ENCODE measurements at regions not wholly inside any gene's neighbourhood (a gene's known extent, or its start where the extent isn't known, plus 50 kb on each side); places are given as distances from the start of the nearest gene placed in this dataset.

- DNase-seq (ENCODE audit: low read depth): no peak
- H3K36me3 ChIP-seq (ENCODE audit: control insufficient read depth, insufficient read depth, low read length): no peaks in the 10 kb centered on the region
- TF ChIP-seq, protein P1, sequence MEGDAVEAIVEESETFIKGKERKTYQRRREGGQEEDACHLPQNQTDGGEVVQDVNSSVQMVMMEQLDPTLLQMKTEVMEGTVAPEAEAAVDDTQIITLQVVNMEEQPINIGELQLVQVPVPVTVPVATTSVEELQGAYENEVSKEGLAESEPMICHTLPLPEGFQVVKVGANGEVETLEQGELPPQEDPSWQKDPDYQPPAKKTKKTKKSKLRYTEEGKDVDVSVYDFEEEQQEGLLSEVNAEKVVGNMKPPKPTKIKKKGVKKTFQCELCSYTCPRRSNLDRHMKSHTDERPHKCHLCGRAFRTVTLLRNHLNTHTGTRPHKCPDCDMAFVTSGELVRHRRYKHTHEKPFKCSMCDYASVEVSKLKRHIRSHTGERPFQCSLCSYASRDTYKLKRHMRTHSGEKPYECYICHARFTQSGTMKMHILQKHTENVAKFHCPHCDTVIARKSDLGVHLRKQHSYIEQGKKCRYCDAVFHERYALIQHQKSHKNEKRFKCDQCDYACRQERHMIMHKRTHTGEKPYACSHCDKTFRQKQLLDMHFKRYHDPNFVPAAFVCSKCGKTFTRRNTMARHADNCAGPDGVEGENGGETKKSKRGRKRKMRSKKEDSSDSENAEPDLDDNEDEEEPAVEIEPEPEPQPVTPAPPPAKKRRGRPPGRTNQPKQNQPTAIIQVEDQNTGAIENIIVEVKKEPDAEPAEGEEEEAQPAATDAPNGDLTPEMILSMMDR (IDR thresholded peaks at IDR 0.05; ENCODE audit: insufficient read depth, low read length, poor library complexity, severe bottlenecking): no peak
- H3K27me3 ChIP-seq (ENCODE audit: control insufficient read depth, insufficient read depth, low read length): no peaks in the 10 kb centered on the region
- no peak overlapping the region for H3K4me3 ChIP-seq (ENCODE audit: low read depth, low read length)
Measured at GRCh38 chr5:39482098-39482497, 57.3 kb upstream of the DAB2 start.

- DNase-seq (ENCODE audit: low read depth): no peak
- no peaks in the 10 kb centered on the region for H3K27me3 ChIP-seq (ENCODE audit: control insufficient read depth, insufficient read depth, low read length)
- no peaks in the 10 kb centered on the region for H3K36me3 ChIP-seq (ENCODE audit: control insufficient read depth, insufficient read depth, low read length)
- no peak overlapping the region for H3K4me3 ChIP-seq (ENCODE audit: low read depth, low read length)
- TF ChIP-seq, protein P1 (IDR thresholded peaks at IDR 0.05; ENCODE audit: insufficient read depth, low read length, poor library complexity, severe bottlenecking): no peak
Measured at GRCh38 chr5:39479537-39479936, 54.8 kb upstream of the DAB2 start.

DNA sequence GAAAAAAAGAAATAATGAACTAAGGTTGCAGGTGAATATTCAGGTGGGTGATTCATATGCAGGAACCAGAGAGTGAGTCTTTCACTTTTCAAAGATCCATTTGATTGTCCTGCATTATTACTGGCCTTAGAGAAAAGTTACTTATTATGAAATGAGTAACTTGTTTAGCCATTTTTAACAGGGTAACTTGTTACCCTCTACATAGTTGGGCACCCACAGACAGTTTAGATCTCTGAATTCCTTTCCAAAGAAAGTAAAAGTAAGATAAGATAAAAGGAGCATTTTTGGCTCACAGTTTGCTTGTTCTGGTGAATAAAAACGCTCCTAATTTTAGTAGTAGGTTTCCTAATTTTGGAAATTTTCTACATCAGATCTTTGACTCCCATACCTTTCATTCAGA, 54.1 kb upstream of the DAB2 start:
- Histone ChIP-seq H3K36me3 (ENCODE audit: control insufficient read depth, insufficient read depth, low read length) (no peaks in the 10 kb centered on the region), H3K27me3 (ENCODE audit: control insufficient read depth, insufficient read depth, low read length) (no peaks in the 10 kb centered on the region), H3K4me3 (ENCODE audit: low read depth, low read length) (no peak overlapping the region)
- TF ChIP-seq, protein P1 (IDR thresholded peaks at IDR 0.05; ENCODE audit: insufficient read depth, low read length, poor library complexity, severe bottlenecking): no peak
- DNase-seq (ENCODE audit: low read depth): no peak

DNA sequence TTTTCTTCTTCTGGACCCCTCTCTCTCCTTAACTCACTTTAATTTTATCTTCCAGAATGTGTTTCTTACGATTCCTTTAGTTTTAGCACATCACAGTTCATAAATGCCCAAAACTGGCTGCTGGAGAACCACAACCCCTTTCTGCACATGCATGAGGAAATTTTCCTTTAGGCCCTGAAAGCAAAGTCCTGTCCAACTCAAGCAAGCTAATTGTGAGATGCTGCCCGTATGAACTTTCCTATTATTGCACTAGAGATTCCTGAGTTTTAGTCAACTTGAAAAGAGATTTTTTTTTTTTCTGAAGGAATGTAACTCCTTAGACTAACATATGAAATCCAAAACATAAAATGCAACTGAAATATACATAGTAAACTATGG, 52.1 kb upstream of the DAB2 start:
- Histone ChIP-seq H3K36me3 (ENCODE audit: control insufficient read depth, insufficient read depth, low read length) (no peaks in the 10 kb centered on the region), H3K4me3 (ENCODE audit: low read depth, low read length) (no peak overlapping the region), H3K27me3 (ENCODE audit: control insufficient read depth, insufficient read depth, low read length) (no peaks in the 10 kb centered on the region)
- TF ChIP-seq, protein P1 (IDR thresholded peaks at IDR 0.05; ENCODE audit: insufficient read depth, low read length, poor library complexity, severe bottlenecking): no peak
- no peak for DNase-seq (ENCODE audit: low read depth)

DNA sequence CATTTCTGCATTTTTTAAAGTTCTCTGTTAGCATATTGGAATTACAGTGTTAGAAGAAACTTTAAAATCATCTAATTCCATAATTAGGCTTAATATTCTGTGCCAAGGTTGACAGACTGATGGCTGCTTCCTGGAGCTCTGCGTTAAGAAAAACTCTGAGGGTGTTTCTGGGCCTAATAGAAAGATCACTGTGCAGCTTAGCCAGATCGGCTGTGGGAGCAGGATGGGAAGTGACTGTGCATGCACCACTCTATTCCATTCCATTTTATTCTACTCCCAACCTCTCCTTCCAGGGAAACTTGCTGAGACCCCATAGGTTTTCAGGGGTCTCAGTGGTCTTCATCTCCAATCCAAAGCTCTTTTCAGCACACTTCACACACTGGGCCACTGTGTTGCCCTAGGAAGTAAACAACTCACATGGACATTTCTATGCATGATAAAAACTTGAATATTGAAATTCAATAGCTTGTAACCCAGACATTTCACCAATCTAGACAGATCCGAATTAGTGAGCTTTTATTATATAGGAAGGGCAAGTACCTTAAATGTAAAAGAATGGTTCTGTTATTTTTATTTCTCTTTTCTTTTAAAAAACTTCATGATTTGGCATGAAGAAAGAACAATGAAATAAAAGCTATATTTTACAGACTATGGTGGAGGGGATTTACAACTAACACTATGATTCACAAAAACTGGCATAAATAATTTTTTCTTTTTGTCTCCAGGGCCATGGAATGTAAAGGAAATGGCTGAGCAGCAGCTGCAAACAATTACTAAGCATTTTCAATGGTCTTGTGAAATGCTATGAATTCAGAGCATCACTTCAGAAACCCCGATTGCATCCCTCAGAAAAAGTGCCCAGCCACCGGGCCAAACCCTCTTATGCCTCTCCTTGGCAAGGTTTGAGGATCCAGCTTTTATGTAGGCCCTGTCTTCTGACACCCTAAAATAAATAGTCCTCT, 51.4 kb upstream of the DAB2 start:
- TF ChIP-seq, protein P1 (IDR thresholded peaks at IDR 0.05; ENCODE audit: insufficient read depth, low read length, poor library complexity, severe bottlenecking): no peak
- no peak overlapping the region for H3K4me3 ChIP-seq (ENCODE audit: low read depth, low read length)
- DNase-seq (ENCODE audit: low read depth): no peak
- H3K27me3 ChIP-seq (ENCODE audit: control insufficient read depth, insufficient read depth, low read length): no peaks in the 10 kb centered on the region
- H3K36me3 ChIP-seq (ENCODE audit: control insufficient read depth, insufficient read depth, low read length): no peaks in the 10 kb centered on the region

Measured in kidney epithelial cell (primary cell).